GM12878 (cell line): ENCODE measurements at regions not wholly inside any gene's neighbourhood (a gene's known extent, or its start where the extent isn't known, plus 50 kb on each side); places are given as distances from the start of the nearest gene placed in this dataset.

Source experiments
- ATAC-seq: fragments of 200-7000 bp; cut with Tn5 transposase; 3 replicates; pipeline ENCODE4 v1.9.1; 2020; ENCODE audit warnings: mild to moderate bottlenecking, moderate library complexity
- BruUV-seq: library from RNA; stranded (reverse); fragments of 400-500 nt; replicated peaks from 2 replicates; lab custom pipeline; 2021; lab: Mats Ljungman, UMichigan
- CTCF ChIA-PET: fragments of 300-600 bp; sonication (Branson Sonifier 250); formaldehyde crosslinking; extraction: SDS; loops from one replicate; lab custom pipeline; 2021; ENCODE audit warnings: inconsistent platforms; lab: Yijun Ruan, JAX
- POLR2A ChIA-PET: fragments of 350-600 bp; formaldehyde crosslinking; extraction: SDS; loops from one replicate; lab custom pipeline; 2021; ENCODE audit warnings: inconsistent platforms; lab: Charles Lee
- RAD21 ChIA-PET: fragments of 300-600 bp; sonication (Branson Sonifier 250); formaldehyde crosslinking; loops from one replicate; lab custom pipeline; 2023; ENCODE audit warnings: antibody characterized with exemption; ENCODE audit not compliant: unreplicated experiment; lab: Charles Lee
- SMC1A ChIA-PET: fragments of 300-600 bp; sonication (Branson Sonifier 250); formaldehyde crosslinking; loops from one replicate; lab custom pipeline; 2023; ENCODE audit not compliant: unreplicated experiment, uncharacterized antibody; lab: Charles Lee
- DNase-seq: peaks from one replicate; pipeline ENCODE4 v3.0.0-alpha.2; 2011; ENCODE audit warnings: low read depth, low spot score
- FAIRE-seq: peaks from 3 replicates; lab custom pipeline; 2011; peaks lifted over from hg19 to GRCh38; lab: Jason Lieb, UNC
- H2AFZ ChIP-seq: 2 replicates; pipeline ENCODE4 v1.6.0; 2011; ENCODE audit warnings: low read depth, low read length, control low read depth; ENCODE audit not compliant: control insufficient read depth
- H3K27ac ChIP-seq: 2 replicates; pipeline ENCODE4 v1.5.1; 2011; ENCODE audit warnings: control low read depth; ENCODE audit not compliant: control insufficient read depth, insufficient read depth
- H3K27me3 ChIP-seq, 2 experiments: replicated peaks in 1 of 2; 2 replicates each; pipeline versions ENCODE4 v1.6.0 to v1.6.1; 2011; ENCODE audit warnings: low read length in 1 of 2; ENCODE audit not compliant: control insufficient read depth in 2 of 2, insufficient read depth in 2 of 2
- H3K36me3 ChIP-seq, 2 experiments: 2 replicates each; pipeline ENCODE4 v1.5.1; 2011; ENCODE audit warnings: low read length in 1 of 2; ENCODE audit not compliant: control insufficient read depth in 2 of 2, insufficient read depth in 2 of 2
- H3K4me1 ChIP-seq: 2 replicates; pipeline ENCODE4 v1.6.1; 2011; ENCODE audit warnings: mild to moderate bottlenecking, low read length, moderate library complexity, mixed read lengths; ENCODE audit not compliant: control insufficient read depth, insufficient read depth
- H3K4me2 ChIP-seq: 2 replicates; pipeline ENCODE4 v1.6.0; 2011; ENCODE audit warnings: control low read depth; ENCODE audit not compliant: control insufficient read depth, insufficient read depth
- H3K4me3 ChIP-seq: fragments of 200-600 bp; sonication (generic); 2 replicates; pipeline ENCODE4 v1.5.1; 2016
- H3K79me2 ChIP-seq: 2 replicates; pipeline ENCODE4 v1.6.0; 2011; ENCODE audit warnings: low read length; ENCODE audit not compliant: control insufficient read depth, insufficient read depth
- H3K9ac ChIP-seq: 2 replicates; pipeline ENCODE4 v1.8.0; 2011; ENCODE audit warnings: low read length, control low read depth, mixed read lengths; ENCODE audit not compliant: control insufficient read depth, insufficient read depth
- H3K9me3 ChIP-seq: replicated peaks from 3 replicates; pipeline ENCODE4 v1.5.1; 2011; ENCODE audit warnings: mild to moderate bottlenecking, low read length; ENCODE audit not compliant: control insufficient read depth, insufficient read depth
- H4K20me1 ChIP-seq: 2 replicates; pipeline ENCODE4 v1.6.0; 2011; ENCODE audit not compliant: control insufficient read depth, insufficient read depth
- ASH2L ChIP-seq: fragments of 300-600, 200-600 bp; sonication (generic); IDR thresholded peaks from 2 replicates; pipeline ENCODE4 v1.6.1; 2017; ENCODE audit warnings: low read depth, mild to moderate bottlenecking, borderline replicate concordance
- BACH1 ChIP-seq: fragments of 450-650 bp; IDR thresholded peaks from 2 replicates; pipeline ENCODE4 v1.6.1; 2017; ENCODE audit warnings: mild to moderate bottlenecking, borderline replicate concordance
- GATAD2B ChIP-seq: fragments of 450-650 bp; conservative IDR thresholded peaks from 2 replicates; pipeline ENCODE4 v1.6.1; 2017; ENCODE audit warnings: low read depth, mild to moderate bottlenecking, moderate library complexity
- HSF1 ChIP-seq: fragments of 150-350 bp; IDR thresholded peaks from 2 replicates; pipeline ENCODE4 v1.6.1; 2014; ENCODE audit warnings: mild to moderate bottlenecking, low read depth, low read length
- JUNB ChIP-seq: IDR thresholded peaks from 2 replicates; pipeline ENCODE4 v1.6.1; 2016; ENCODE audit warnings: antibody characterized with exemption, mild to moderate bottlenecking
- MAX ChIP-seq: IDR thresholded peaks from 2 replicates; pipeline ENCODE4 v1.6.1; 2012; ENCODE audit warnings: low read depth, low read length, improper control_type of control experiment
- POU2F2 ChIP-seq: IDR thresholded peaks from 3 replicates; pipeline ENCODE4 v1.6.1; 2011; ENCODE audit warnings: low read depth, mild to moderate bottlenecking, low read length, borderline replicate concordance
- SMARCA5 ChIP-seq: fragments of 450-650 bp; IDR thresholded peaks from 2 replicates; pipeline ENCODE4 v1.6.1; 2017; ENCODE audit warnings: mild to moderate bottlenecking
- SRF ChIP-seq, 2 experiments: IDR thresholded peaks; 2 replicates each; pipeline ENCODE4 v1.6.1; 2011; ENCODE audit warnings: low read depth in 2 of 2, low read length in 2 of 2, mild to moderate bottlenecking in 1 of 2, moderate library complexity in 1 of 2
- SUPT20H ChIP-seq: IDR thresholded peaks from 2 replicates; pipeline ENCODE4 v1.6.1; 2011; ENCODE audit warnings: low read depth, mild to moderate bottlenecking, low read length, moderate library complexity, borderline replicate concordance; ENCODE audit not compliant: control insufficient read depth
- TCF12 ChIP-seq: IDR thresholded peaks from 2 replicates; pipeline ENCODE4 v1.6.1; 2011; ENCODE audit warnings: low read depth, mild to moderate bottlenecking, low read length
- USF1 ChIP-seq: IDR thresholded peaks from 2 replicates; pipeline ENCODE4 v1.6.1; 2011; ENCODE audit warnings: borderline replicate concordance, low read depth, mild to moderate bottlenecking, moderate library complexity, mixed read lengths, low read length; ENCODE audit not compliant: insufficient read depth; ENCODE audit errors: extremely low read length
- WGBS: methylation state at CpG from one replicate; pipeline ENCODE4 v1.1.6; 2016; ENCODE audit warnings: low lambda C conversion rate; ENCODE audit not compliant: insufficient replicate concordance, insufficient coverage; ENCODE audit errors: missing lambda C conversion rate; 5-methylcytosine and 5-hydroxymethylcytosine counted together
- in situ Hi-C: fragments of 300-500 bp; cut with MboI; formaldehyde crosslinking; loops from 9 replicates; pipeline ENCODE4 v1.14.3; 2018; ENCODE audit warnings: mixed read lengths
- intact Hi-C: fragments of 100-400 bp; cut with micrococcal nuclease; formaldehyde crosslinking; loops from one replicate; pipeline ENCODE4 v1.14.2; 2022; ENCODE audit not compliant: unreplicated experiment
- TF ChIP-seq, protein P1 (sequence below): fragments of 450-650 bp; IDR thresholded peaks from 2 replicates; pipeline ENCODE4 v1.6.1; 2014; ENCODE audit warnings: mild to moderate bottlenecking
- TF ChIP-seq, protein P2 (sequence below): fragments of 450-650 bp; formaldehyde crosslinking; IDR thresholded peaks from 2 replicates; pipeline ENCODE4 v1.4.0; 2022; ENCODE audit warnings: mild to moderate bottlenecking, moderate library complexity

DNA sequence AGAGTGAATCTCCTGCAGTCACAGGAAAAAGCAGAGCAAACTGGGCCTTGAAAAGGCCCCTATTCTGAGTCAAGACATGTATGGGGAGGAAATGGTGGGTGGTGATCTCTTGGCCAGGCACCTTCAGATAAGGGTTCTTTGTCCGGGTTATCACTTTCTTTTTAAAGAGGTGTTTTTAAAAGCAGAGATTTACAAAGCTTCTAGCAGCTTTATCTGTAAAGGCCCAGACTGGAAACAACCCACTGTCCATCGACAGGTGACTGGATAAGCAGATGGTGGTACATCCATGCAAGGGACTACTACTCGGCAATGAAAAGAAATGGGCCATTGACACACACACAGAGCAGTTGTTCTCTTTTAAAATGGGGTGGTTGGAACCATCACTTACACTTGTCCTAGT is 596.7 kb upstream of the MKI67 start:
- FAIRE-seq: no peak
- H4K20me1 ChIP-seq: no peaks in the 10 kb centered on the region
- no peaks in the 10 kb centered on the region for H3K36me3 ChIP-seq
- H3K27ac ChIP-seq: no peak overlapping the region
- ChIA-PET POLR2A (no interaction called here), CTCF (no interaction called here), RAD21 (no interaction called here), SMC1A (no interaction called here)
- ATAC-seq: no peak
- H3K9ac ChIP-seq: no peak overlapping the region
- BruUV-seq: no TSS peak
- H3K4me2 ChIP-seq: no peak overlapping the region
- no peak for DNase-seq
- H3K27me3 ChIP-seq: no peaks in the 10 kb centered on the region
- intact Hi-C loops (no loop called here), in situ Hi-C loops (no loop called here)
- H3K79me2 ChIP-seq: no peaks in the 10 kb centered on the region
- no peak overlapping the region for H3K4me3 ChIP-seq
- H2AFZ ChIP-seq: no peak overlapping the region
- 11% methylated on average over 3 of the region's 3 CpGs for WGBS
- H3K9me3 ChIP-seq: no peaks in the 10 kb centered on the region
- H3K4me1 ChIP-seq: no peaks in the 10 kb centered on the region
- TF ChIP-seq JUNB (no peak), BACH1 (no peak), ASH2L (no peak), SRF (IDR thresholded peaks at IDR 0.05; ENCODE audit: low read depth in 2 of 2, low read length in 2 of 2) (no peak), HSF1 (no peak), TCF12 (no peak), MAX (no peak), USF1 (no peak), SUPT20H (no peak), POU2F2 (no peak), GATAD2B (no peak), SMARCA5 (no peak)
- TF ChIP-seq, protein P1, sequence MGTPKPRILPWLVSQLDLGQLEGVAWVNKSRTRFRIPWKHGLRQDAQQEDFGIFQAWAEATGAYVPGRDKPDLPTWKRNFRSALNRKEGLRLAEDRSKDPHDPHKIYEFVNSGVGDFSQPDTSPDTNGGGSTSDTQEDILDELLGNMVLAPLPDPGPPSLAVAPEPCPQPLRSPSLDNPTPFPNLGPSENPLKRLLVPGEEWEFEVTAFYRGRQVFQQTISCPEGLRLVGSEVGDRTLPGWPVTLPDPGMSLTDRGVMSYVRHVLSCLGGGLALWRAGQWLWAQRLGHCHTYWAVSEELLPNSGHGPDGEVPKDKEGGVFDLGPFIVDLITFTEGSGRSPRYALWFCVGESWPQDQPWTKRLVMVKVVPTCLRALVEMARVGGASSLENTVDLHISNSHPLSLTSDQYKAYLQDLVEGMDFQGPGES: no peak
- TF ChIP-seq, protein P2, sequence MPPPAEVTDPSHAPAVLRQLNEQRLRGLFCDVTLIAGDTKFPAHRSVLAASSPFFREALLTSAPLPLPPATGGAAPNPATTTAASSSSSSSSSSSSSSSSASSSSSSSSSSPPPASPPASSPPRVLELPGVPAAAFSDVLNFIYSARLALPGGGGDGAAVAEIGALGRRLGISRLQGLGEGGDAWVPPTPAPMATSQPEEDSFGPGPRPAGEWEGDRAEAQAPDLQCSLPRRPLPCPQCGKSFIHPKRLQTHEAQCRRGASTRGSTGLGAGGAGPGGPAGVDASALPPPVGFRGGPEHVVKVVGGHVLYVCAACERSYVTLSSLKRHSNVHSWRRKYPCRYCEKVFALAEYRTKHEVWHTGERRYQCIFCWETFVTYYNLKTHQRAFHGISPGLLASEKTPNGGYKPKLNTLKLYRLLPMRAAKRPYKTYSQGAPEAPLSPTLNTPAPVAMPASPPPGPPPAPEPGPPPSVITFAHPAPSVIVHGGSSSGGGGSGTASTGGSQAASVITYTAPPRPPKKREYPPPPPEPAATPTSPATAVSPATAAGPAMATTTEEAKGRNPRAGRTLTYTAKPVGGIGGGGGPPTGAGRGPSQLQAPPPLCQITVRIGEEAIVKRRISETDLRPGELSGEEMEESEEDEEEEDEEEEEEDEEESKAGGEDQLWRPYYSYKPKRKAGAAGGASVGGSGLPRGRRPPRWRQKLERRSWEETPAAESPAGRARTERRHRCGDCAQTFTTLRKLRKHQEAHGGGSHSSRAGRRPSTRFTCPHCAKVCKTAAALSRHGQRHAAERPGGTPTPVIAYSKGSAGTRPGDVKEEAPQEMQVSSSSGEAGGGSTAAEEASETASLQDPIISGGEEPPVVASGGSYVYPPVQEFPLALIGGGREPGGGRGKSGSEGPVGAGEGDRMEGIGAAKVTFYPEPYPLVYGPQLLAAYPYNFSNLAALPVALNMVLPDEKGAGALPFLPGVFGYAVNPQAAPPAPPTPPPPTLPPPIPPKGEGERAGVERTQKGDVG: no peak
